Neural cell (in vitro differentiated cells): ENCODE measurements at regions not wholly inside any gene's neighbourhood (a gene's known extent, or its start where the extent isn't known, plus 50 kb on each side); places are given as distances from the start of the nearest gene placed in this dataset.

Source experiments
- H2AFZ ChIP-seq: fragments of 200-600, 300-800 bp; sonication (generic), shearing (Covaris generic); 2 replicates; pipeline ENCODE4 v1.6.0; 2014; ENCODE audit warnings: low read depth, mild to moderate bottlenecking, antibody characterized with exemption, low read length, moderate library complexity
- H3F3A ChIP-seq: fragments of 200-600 bp; shearing (Covaris generic); 2 replicates; pipeline ENCODE4 v1.6.1; 2016; ENCODE audit warnings: mild to moderate bottlenecking, moderate library complexity, mixed read lengths, antibody characterized with exemption, low read length; ENCODE audit not compliant: insufficient read depth, poor library complexity, severe bottlenecking
- H3K27ac ChIP-seq: fragments of 200-600, 300-800 bp; sonication (generic), shearing (Covaris generic); 2 replicates; pipeline ENCODE4 v1.5.1; 2014; ENCODE audit warnings: mild to moderate bottlenecking, low read length, moderate library complexity
- H3K27me3 ChIP-seq: fragments of 300-800, 200-600 bp; sonication (generic), shearing (Covaris generic); 2 replicates; pipeline ENCODE4 v1.6.0; 2014; ENCODE audit warnings: mild to moderate bottlenecking, low read depth, low read length, moderate library complexity; ENCODE audit not compliant: insufficient read depth
- H3K36me3 ChIP-seq: fragments of 300-800, 200-600 bp; sonication (generic), shearing (Covaris generic); 2 replicates; pipeline ENCODE4 v1.5.1; 2014; ENCODE audit warnings: mild to moderate bottlenecking, antibody characterized with exemption, low read length, moderate library complexity; ENCODE audit not compliant: insufficient read depth
- H3K4me2 ChIP-seq: fragments of 300-800, 200-600 bp; sonication (generic), shearing (Covaris generic); 2 replicates; pipeline ENCODE4 v1.6.0; 2014; ENCODE audit warnings: mild to moderate bottlenecking, low read length
- H3K4me3 ChIP-seq: fragments of 300-800, 200-600 bp; sonication (generic), shearing (Covaris generic); 2 replicates; pipeline ENCODE4 v1.5.1; 2014; ENCODE audit warnings: mild to moderate bottlenecking, low read length, moderate library complexity
- H3K79me2 ChIP-seq: fragments of 200-600 bp; shearing (Covaris generic); replicated peaks from 2 replicates; pipeline ENCODE4 v1.6.0; 2014; ENCODE audit warnings: mild to moderate bottlenecking, low read length, moderate library complexity; ENCODE audit not compliant: insufficient read depth
- H3K9ac ChIP-seq: fragments of 300-800, 200-600 bp; sonication (generic), shearing (Covaris generic); 2 replicates; pipeline ENCODE4 v1.6.1; 2016; ENCODE audit warnings: mild to moderate bottlenecking, low read length, mixed read lengths
- H3K9me2 ChIP-seq: fragments of 200-600 bp; shearing (Covaris generic); 2 replicates; pipeline ENCODE4 v1.6.1; 2016; ENCODE audit warnings: mild to moderate bottlenecking, low read length, mixed read lengths; ENCODE audit not compliant: insufficient read depth
- H3K9me3 ChIP-seq: fragments of 200-600, 300-800 bp; sonication (generic), shearing (Covaris generic); 2 replicates; pipeline ENCODE4 v1.6.1; 2016; ENCODE audit warnings: mild to moderate bottlenecking, mixed run types, low read length, moderate library complexity, mixed read lengths
- H4K20me1 ChIP-seq: fragments of 200-600 bp; shearing (Covaris generic); 2 replicates; pipeline ENCODE4 v1.6.1; 2016; ENCODE audit warnings: mild to moderate bottlenecking, mixed run types; ENCODE audit not compliant: insufficient read depth
- CTCF ChIP-seq: fragments of 450-650 bp; IDR thresholded peaks from 2 replicates; pipeline ENCODE4 v1.5.1; 2014; ENCODE audit warnings: antibody characterized with exemption, mild to moderate bottlenecking, moderate library complexity; ENCODE audit not compliant: poor library complexity, severe bottlenecking
- EP300 ChIP-seq: fragments of 450-650 bp; conservative IDR thresholded peaks from 2 replicates; pipeline ENCODE4 v1.6.1; 2014; ENCODE audit warnings: antibody characterized with exemption, mild to moderate bottlenecking, moderate library complexity; ENCODE audit not compliant: poor library complexity, severe bottlenecking
- EZH2 ChIP-seq: fragments of 200-600, 300-800 bp; shearing (Covaris generic), sonication (generic); IDR thresholded peaks from 2 replicates; pipeline ENCODE4 v1.6.1; 2014; ENCODE audit warnings: antibody characterized with exemption, low read length, borderline replicate concordance, mild to moderate bottlenecking; ENCODE audit not compliant: insufficient read depth, poor library complexity, severe bottlenecking
- MXI1 ChIP-seq: fragments of 450-650 bp; conservative IDR thresholded peaks from 2 replicates; pipeline ENCODE4 v1.6.1; 2014; ENCODE audit warnings: antibody characterized with exemption, mild to moderate bottlenecking; ENCODE audit not compliant: poor library complexity, severe bottlenecking
- POLR2AphosphoS5 ChIP-seq: IDR thresholded peaks from 2 replicates; pipeline ENCODE4 v1.6.1; 2012
- RAD21 ChIP-seq: fragments of 450-650 bp; conservative IDR thresholded peaks from 2 replicates; pipeline ENCODE4 v1.6.1; 2014; ENCODE audit warnings: antibody characterized with exemption, mild to moderate bottlenecking, moderate library complexity
- SMC3 ChIP-seq: fragments of 450-650 bp; conservative IDR thresholded peaks from 2 replicates; pipeline ENCODE4 v1.6.1; 2014; ENCODE audit warnings: antibody characterized with exemption, mild to moderate bottlenecking, moderate library complexity; ENCODE audit not compliant: poor library complexity
- TAF1 ChIP-seq: IDR thresholded peaks from 2 replicates; pipeline ENCODE4 v1.6.1; 2012; ENCODE audit warnings: low read depth
- TF ChIP-seq, protein P1 (sequence below): IDR thresholded peaks from 2 replicates; pipeline ENCODE4 v1.6.1; 2012; ENCODE audit warnings: borderline replicate concordance

DNA sequence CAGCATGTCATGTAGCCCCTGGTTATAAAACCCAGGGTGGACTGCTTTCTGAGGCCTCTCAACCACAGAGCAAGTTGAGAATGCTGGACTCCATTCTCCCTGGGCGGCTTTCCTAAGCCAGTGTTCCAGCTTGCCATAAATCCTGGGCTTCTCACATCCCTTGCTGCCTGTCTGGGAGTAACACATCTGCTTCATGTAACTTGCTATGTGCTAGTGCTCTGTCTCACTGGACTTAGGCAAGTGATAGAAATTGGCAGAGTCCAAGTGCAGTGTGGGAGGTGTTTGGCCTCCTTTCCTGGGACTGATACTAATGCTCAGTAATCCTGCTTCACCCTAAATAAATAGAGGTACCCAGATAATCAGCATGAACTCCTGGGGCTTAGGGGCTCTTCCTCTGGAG, 277.1 kb upstream of the POM121L12 start:
- Histone ChIP-seq H4K20me1 (no peaks in the 10 kb centered on the region), H3K9me2 (no peaks in the 10 kb centered on the region), H3K9ac (no peak overlapping the region), H3K36me3 (no peaks in the 10 kb centered on the region), H3F3A (no peaks in the 10 kb centered on the region), H3K79me2 (no peaks in the 10 kb centered on the region), H3K4me3 (no peak overlapping the region), H3K27me3 (no peaks in the 10 kb centered on the region), H3K9me3 (no peaks in the 10 kb centered on the region), H2AFZ (no peak overlapping the region), H3K27ac (no peak overlapping the region), H3K4me2 (no peak overlapping the region)
- TF ChIP-seq EZH2, result no peak
- no peak for TF ChIP-seq CTCF

DNA sequence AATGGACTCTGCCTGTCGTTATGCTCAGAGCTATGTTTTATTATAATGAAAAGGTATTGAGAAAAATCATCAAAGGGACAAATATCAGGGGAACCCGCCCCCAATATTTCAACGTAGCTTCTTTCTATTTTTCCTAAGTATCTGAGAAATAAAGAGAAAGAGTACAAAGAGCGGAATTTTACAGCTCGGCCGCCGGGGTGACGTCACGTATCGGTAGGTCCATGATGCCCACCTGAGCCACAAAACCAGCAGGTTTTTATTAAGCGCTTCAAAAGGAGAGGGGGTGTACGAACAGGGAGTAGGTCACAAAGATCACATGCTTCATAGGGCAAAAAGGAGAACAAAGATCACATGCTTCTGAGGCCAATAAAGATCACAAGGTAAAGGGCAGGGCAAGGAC, 281.6 kb upstream of the POM121L12 start:
- H3K36me3 ChIP-seq, result no peaks in the 10 kb centered on the region
- no peaks in the 10 kb centered on the region for H3K27me3 ChIP-seq
- no peak overlapping the region for H3K9ac ChIP-seq
- H3K4me2 ChIP-seq, result no peak overlapping the region
- no peak overlapping the region for H2AFZ ChIP-seq
- H3K9me2 ChIP-seq, result no peaks in the 10 kb centered on the region
- no peak overlapping the region for H3K4me3 ChIP-seq
- no peak overlapping the region for H3K27ac ChIP-seq
- TF ChIP-seq, protein P1, sequence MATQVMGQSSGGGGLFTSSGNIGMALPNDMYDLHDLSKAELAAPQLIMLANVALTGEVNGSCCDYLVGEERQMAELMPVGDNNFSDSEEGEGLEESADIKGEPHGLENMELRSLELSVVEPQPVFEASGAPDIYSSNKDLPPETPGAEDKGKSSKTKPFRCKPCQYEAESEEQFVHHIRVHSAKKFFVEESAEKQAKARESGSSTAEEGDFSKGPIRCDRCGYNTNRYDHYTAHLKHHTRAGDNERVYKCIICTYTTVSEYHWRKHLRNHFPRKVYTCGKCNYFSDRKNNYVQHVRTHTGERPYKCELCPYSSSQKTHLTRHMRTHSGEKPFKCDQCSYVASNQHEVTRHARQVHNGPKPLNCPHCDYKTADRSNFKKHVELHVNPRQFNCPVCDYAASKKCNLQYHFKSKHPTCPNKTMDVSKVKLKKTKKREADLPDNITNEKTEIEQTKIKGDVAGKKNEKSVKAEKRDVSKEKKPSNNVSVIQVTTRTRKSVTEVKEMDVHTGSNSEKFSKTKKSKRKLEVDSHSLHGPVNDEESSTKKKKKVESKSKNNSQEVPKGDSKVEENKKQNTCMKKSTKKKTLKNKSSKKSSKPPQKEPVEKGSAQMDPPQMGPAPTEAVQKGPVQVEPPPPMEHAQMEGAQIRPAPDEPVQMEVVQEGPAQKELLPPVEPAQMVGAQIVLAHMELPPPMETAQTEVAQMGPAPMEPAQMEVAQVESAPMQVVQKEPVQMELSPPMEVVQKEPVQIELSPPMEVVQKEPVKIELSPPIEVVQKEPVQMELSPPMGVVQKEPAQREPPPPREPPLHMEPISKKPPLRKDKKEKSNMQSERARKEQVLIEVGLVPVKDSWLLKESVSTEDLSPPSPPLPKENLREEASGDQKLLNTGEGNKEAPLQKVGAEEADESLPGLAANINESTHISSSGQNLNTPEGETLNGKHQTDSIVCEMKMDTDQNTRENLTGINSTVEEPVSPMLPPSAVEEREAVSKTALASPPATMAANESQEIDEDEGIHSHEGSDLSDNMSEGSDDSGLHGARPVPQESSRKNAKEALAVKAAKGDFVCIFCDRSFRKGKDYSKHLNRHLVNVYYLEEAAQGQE, result no peak
- TF ChIP-seq TAF1 (no peak), SMC3 (no peak), CTCF (no peak), POLR2AphosphoS5 (no peak), RAD21 (no peak), MXI1 (no peak), EP300 (no peak), EZH2 (no peak)
- no peaks in the 10 kb centered on the region for H3K9me3 ChIP-seq
- H3K79me2 ChIP-seq, result no peaks in the 10 kb centered on the region
- H4K20me1 ChIP-seq, result no peaks in the 10 kb centered on the region
- no peaks in the 10 kb centered on the region for H3F3A ChIP-seq
